Islet precursor cell (in vitro differentiated cells): ENCODE measurements at regions not wholly inside any gene's neighbourhood (a gene's known extent, or its start where the extent isn't known, plus 50 kb on each side); places are given as distances from the start of the nearest gene placed in this dataset.
A peak's percentile ranks its signal among the peaks of the same experiment; 100 is the strongest.

ENCODE experiments used
- DNase-seq: peaks from one replicate; pipeline ENCODE4 v3.0.0-alpha.2; 2018

- no peak for DNase-seq
Measured at GRCh38 chr1:22386774-22387173, 64.9 kb upstream of the ZBTB40 start.

- DNase-seq: peak; percentile 76
Measured at GRCh38 chr1:22387919-22388580, 63.6 kb upstream of the ZBTB40 start.

GRCh38 chr1:22388671-22389450 is 62.8 kb upstream of the ZBTB40 start:
- DNase-seq: peak; percentile 98

GRCh38 chr1:22393587-22393986 is 58.1 kb upstream of the ZBTB40 start:
- no peak for DNase-seq

GRCh38 chr1:22398656-22399420 is 52.8 kb upstream of the ZBTB40 start:
- DNase-seq: no peak

- no peak for DNase-seq
Measured at GRCh38 chr1:22399421-22400091, 52.1 kb upstream of the ZBTB40 start.
